Fibroblast of pulmonary artery (primary cell): ENCODE measurements at regions not wholly inside any gene's neighbourhood (a gene's known extent, or its start where the extent isn't known, plus 50 kb on each side); places are given as distances from the start of the nearest gene placed in this dataset.

Source experiments
- DNase-seq: peaks from one replicate; pipeline ENCODE4 v3.0.0-alpha.2; 2010; ENCODE audit warnings: low read depth
- H3K4me3 ChIP-seq: replicated peaks from 2 replicates; pipeline ENCODE4 v1.5.1; 2011; ENCODE audit warnings: low read depth, mild to moderate bottlenecking, control low read depth, low read length, moderate library complexity
- TF ChIP-seq, protein P1 (sequence below): IDR thresholded peaks from 2 replicates; pipeline ENCODE4 v1.5.1; 2011; ENCODE audit warnings: mild to moderate bottlenecking, control low read depth, low read length, inconsistent platforms; ENCODE audit errors: missing control alignments

DNA sequence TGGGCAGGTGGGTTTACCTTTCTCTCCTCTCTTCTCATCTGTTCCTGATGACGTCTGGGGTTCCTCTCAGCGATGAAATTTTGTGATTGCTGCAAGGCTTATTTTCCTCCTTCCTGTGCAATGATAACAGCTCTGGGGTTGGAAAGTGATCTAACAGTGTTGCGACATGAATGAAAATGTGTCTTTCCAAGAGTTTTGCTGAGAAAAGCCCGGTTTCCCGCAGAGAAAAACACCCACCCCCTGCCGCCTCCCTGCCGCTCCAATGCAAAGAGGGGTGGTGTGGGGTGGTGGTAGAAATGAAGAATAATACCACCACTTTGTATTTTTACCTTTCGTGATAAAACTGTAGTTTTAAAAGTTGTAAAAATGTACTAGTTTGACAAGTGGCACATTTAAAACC lies 232.0 kb downstream of the OLFM4 start:
- TF ChIP-seq, protein P1, sequence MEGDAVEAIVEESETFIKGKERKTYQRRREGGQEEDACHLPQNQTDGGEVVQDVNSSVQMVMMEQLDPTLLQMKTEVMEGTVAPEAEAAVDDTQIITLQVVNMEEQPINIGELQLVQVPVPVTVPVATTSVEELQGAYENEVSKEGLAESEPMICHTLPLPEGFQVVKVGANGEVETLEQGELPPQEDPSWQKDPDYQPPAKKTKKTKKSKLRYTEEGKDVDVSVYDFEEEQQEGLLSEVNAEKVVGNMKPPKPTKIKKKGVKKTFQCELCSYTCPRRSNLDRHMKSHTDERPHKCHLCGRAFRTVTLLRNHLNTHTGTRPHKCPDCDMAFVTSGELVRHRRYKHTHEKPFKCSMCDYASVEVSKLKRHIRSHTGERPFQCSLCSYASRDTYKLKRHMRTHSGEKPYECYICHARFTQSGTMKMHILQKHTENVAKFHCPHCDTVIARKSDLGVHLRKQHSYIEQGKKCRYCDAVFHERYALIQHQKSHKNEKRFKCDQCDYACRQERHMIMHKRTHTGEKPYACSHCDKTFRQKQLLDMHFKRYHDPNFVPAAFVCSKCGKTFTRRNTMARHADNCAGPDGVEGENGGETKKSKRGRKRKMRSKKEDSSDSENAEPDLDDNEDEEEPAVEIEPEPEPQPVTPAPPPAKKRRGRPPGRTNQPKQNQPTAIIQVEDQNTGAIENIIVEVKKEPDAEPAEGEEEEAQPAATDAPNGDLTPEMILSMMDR, result no peak
- DNase-seq, result no peak
- H3K4me3 ChIP-seq, result no peak overlapping the region

DNA sequence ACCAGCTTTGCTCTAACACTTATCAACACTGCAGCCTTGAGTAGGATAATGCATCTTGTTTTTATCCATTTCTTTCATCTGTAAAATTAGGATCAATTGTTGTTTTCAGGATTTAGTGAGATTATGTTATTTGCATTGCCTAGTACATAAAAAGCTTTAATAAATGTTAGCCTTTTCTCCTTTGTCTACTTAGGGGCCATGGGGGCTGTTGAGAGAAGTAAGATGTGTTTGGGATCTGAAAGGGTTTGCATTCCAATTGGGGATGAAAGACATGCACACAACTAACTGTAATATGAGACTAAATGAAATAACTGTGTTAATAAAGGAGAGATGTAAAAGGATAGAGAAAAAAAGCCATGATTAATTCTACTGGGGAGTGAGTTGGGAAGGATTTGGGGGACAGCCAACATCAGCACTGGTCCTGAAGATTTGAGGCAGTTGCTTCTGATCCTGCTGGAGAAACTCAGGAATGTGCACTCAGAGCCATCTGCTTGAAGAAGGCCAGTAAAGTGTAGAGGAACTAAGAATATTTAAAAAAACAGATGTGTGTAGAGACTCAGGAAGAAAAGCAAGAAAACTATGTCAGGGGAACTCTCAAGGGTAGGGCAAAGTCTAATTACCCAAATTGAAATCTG lies 236.3 kb downstream of the OLFM4 start:
- no peak overlapping the region for H3K4me3 ChIP-seq
- TF ChIP-seq, protein P1, result no peak
- no peak for DNase-seq

DNA sequence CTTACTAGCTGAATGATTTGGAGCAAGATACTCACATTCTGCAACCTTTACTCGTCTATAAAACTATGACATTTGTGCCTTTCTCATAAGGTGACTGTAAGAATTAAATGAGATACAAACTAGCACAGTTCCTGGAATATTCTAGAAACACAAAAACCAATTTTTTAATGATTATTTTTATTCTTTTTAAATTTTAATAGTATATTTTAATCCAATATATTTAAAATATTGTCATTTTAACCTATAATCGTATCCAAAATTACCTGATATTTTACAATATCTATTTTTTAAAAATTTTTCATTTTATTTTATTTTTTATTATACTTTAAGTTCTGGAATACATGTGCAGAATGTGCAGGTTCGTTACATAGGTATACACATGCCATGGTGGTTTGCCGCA lies 238.1 kb downstream of the OLFM4 start:
- TF ChIP-seq, protein P1, result no peak
- H3K4me3 ChIP-seq, result no peak overlapping the region

GRCh38 chr13:53269634-53270033 lies 241.0 kb downstream of the OLFM4 start:
- no peak for DNase-seq
- TF ChIP-seq, protein P1, result no peak
- H3K4me3 ChIP-seq, result no peak overlapping the region

More for the DNA sequence above, 238.1 kb downstream of the OLFM4 start:
- DNase-seq, result no peak

GRCh38 chr13:53272873-53273272 lies 244.3 kb downstream of the OLFM4 start:
- DNase-seq, result no peak
- no peak overlapping the region for H3K4me3 ChIP-seq
- TF ChIP-seq, protein P1, result no peak

- TF ChIP-seq, protein P1, result no peak
- H3K4me3 ChIP-seq, result no peak overlapping the region
- no peak for DNase-seq
Observed at GRCh38 chr13:53276265-53276664, 247.7 kb downstream of the OLFM4 start.

DNA sequence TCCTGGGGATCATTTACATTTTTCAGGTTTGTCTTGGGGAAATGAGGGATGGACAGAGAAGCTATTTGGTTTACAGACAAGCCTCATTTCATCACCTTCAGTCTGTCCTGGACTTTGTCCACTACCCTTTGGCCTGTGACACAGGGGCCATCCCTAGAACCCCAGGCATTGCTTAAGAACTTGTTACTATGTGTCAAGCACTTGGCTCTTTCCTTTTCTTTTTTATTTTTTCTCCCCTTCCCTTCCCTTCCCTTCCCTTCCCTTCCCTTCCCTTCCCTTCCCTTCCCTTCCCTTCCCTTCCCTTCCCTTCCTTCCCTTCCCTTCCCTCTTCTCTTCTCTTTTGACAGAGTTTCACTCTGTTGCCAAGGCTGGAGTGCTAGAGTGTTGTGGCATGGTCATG lies 253.1 kb downstream of the OLFM4 start:
- TF ChIP-seq, protein P1, result no peak
- H3K4me3 ChIP-seq, result no peak overlapping the region
- no peak for DNase-seq
